LNCAP (cell line): ENCODE measurements at regions not wholly inside any gene's neighbourhood (a gene's known extent, or its start where the extent isn't known, plus 50 kb on each side); places are given as distances from the start of the nearest gene placed in this dataset.

Experiments used
- CTCF ChIP-seq: fragments of 450-650 bp; IDR thresholded peaks from 2 replicates; pipeline ENCODE4 v1.5.1; 2017; ENCODE audit warnings: mild to moderate bottlenecking

DNA sequence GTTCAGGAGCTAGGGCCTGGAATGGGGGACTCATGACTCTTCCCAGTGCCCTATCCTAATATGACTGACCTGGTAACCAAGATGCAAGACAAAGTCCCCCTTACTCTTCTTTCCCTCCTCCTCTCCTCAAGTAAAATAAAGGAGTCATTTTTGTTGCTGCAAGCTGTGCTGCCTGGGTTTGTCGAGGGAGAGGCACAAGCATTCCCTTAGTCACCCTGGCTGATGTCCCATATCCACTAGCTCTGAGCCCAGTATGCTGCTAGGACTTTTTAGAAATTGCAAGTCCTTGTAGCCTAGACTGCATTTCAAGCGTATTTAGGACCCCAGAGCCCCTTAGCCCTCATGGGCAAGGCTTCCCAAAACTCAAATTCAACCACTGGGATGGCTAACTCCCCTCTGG is 338.5 kb upstream of the SETBP1 start:
- TF ChIP-seq CTCF = no peak

DNA sequence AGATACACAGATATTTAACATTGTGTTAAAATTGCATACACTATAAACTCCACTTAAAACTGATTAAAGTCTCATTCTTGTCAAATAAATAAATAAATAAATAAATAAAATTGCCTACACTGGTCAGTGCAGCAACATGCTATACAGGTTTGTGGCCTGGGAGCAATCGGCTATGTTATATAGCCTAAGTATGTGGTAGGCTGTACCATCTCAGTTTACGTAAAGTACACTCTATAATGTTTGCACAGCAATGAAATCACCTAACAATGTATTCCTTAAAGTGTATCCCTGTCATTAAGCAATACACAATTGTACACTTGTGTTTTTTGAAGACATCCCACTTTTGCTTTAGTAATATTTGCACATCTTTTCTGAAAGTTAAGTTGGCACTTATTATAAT is 337.7 kb upstream of the SETBP1 start:
- TF ChIP-seq CTCF = no peak

- TF ChIP-seq CTCF = no peak
Observed at GRCh38 chr18:44343570-44343969, 337.1 kb upstream of the SETBP1 start.

- no peak for TF ChIP-seq CTCF
Observed at GRCh38 chr18:44356566-44357157, 324.0 kb upstream of the SETBP1 start.

DNA sequence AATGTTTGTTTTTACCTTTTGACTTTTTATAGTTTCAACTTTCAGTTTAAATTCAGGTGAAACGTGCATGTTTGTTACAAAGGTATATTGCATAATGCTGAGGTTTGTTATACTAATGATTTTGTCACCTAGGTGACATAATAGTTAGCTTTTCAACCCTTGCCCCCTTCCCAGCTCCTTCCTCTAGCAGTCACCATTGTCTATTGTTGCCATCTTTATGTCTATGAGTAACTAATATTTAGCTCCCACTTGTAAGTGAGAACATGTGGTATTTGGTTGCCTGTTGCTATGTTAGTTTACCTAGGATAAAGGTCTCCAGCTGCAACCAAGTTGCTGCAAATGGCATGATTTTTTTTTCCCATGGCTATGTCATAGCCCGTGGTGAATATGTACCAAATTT is 322.3 kb upstream of the SETBP1 start:
- TF ChIP-seq CTCF = no peak

DNA sequence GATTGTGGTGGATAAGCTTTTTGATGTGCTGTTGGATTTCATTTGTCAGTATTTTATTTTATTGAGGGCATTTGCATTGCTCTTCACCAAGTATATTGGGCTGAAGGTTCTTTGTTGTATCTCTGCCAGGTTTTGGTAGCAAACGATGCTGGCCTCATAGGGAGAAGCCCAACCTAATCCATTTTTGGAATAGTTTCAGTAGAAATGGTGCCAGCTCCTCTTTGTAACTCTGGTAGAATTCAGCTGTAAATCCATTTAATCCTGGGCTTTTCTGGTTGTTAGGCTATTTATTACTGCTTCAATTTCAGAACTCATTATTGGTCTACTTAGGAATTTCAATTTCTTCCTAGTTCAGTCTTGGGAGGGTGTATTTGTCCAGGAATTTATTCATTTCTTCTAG is 309.8 kb upstream of the SETBP1 start:
- no peak for TF ChIP-seq CTCF

DNA sequence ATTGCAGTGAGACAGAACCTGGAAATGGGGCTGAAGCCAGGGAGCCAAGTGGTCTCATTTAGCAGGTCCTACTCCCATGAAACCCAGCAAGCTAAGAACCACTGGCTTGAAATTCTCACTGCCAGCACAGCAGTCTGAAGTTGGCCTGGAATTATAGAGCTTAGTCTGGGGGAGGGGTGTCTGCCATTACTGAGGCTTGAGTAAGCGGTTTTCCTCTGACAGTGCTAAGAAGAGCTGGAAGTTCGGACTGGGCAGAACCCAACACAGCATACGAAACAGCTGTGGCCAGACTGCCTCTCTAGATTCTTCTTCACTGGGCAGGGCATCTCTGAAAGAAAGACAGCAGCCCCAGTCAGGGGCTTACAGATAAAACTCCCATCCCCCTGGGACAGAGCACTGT is 305.7 kb upstream of the SETBP1 start:
- no peak for TF ChIP-seq CTCF

DNA sequence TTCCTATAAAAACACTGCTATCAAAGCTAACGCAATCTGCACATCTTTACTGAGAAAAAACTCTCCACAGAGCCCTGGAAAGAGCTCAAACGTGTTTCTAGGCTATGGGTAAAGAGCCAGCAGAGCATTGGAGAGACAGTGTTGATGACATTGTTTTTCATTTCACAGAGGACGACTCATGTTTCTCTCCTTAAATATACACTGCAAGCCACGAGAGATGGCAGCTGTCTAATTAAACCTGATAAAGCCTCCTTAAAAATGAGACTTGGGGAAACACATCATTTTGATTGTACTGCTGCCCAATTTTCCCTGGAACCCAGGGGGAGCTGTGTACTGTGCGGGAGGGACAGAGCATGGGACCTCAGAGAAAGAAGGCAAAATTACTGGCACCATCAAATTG is 294.3 kb upstream of the SETBP1 start:
- no peak for TF ChIP-seq CTCF
